ENCODE measurements at regions not wholly inside any gene's neighbourhood (a gene's known extent, or its start where the extent isn't known, plus 50 kb on each side); places are given as distances from the start of the nearest gene placed in this dataset.

GRCh38 chr13:104372095-104372655 lies 1306.0 kb upstream of the SLC10A2 start:
- TF ChIP-seq SETDB1 (IDR thresholded peaks at IDR 0.05; ENCODE audit: insufficient read length, low read length) (no peak), ZNF561 (tag by site-specific recombination; IDR thresholded peaks at IDR 0.05; ENCODE audit: borderline replicate concordance) (no peak), TCF7L2 (IDR thresholded peaks at IDR 0.05; ENCODE audit: borderline replicate concordance, low read depth, low read length) (no peak), ZNF692 (tag by site-specific recombination; IDR thresholded peaks at IDR 0.05) (no peak), ZNF654 (tag by site-specific recombination; IDR thresholded peaks at IDR 0.05; ENCODE audit: low read depth) (no peak), ZNF140 (tag by site-specific recombination; IDR thresholded peaks at IDR 0.05) (no peak), ZNF274 (IDR thresholded peaks at IDR 0.05; ENCODE audit: low read length) (no peak), ZNF274 (tag by site-specific recombination; IDR thresholded peaks at IDR 0.05; ENCODE audit: borderline replicate concordance) (no peak), BCL11A (tag by site-specific recombination; IDR thresholded peaks at IDR 0.05; ENCODE audit: low read depth) (no peak), ZBTB8A (tag by site-specific recombination; IDR thresholded peaks at IDR 0.05) (no peak), ZNF302 (tag by site-specific recombination; IDR thresholded peaks at IDR 0.05; ENCODE audit: low read depth) (no peak)
- Histone ChIP-seq H3K27ac (ENCODE audit: extremely low read depth, low read depth, low read length) (no peak overlapping the region), H3K36me3 (ENCODE audit: control insufficient read depth in 2 of 2, insufficient read depth in 1 of 2, low read length in 2 of 2) (no peaks in the 10 kb centered on the region), H3K9me3 (ENCODE audit: control insufficient read depth, insufficient read depth, low read depth, low read length) (no peaks in the 10 kb centered on the region), H3K4me1 (ENCODE audit: control insufficient read depth, insufficient read depth, low read length) (no peaks in the 10 kb centered on the region; the same call in 1 of the 2 replicates), H3K4me3 (ENCODE audit: low read depth, low read length) (no peak overlapping the region)
- CTCF ChIA-PET = no interaction called here
- POLR2A ChIA-PET = no interaction called here

- Histone ChIP-seq H3K4me3 (ENCODE audit: low read depth, low read length) (no peak overlapping the region), H3K4me1 (ENCODE audit: control insufficient read depth, insufficient read depth, low read length) (no peaks in the 10 kb centered on the region), H3K27ac (ENCODE audit: extremely low read depth, low read depth, low read length) (no peak overlapping the region), H3K36me3 (ENCODE audit: control insufficient read depth in 2 of 2, insufficient read depth in 1 of 2, low read length in 2 of 2) (no peaks in the 10 kb centered on the region), H3K9me3 (ENCODE audit: control insufficient read depth, insufficient read depth, low read depth, low read length) (no peaks in the 10 kb centered on the region)
- no peak for TF ChIP-seq ZNF19 (tag by site-specific recombination; IDR thresholded peaks at IDR 0.05; ENCODE audit: low read depth)
- no peak for TF ChIP-seq GLI4 (tag by site-specific recombination; IDR thresholded peaks at IDR 0.05)
- TF ChIP-seq ZNF621 (tag by site-specific recombination; IDR thresholded peaks at IDR 0.05) = no peak
- TF ChIP-seq GLI2 (tag by site-specific recombination; IDR thresholded peaks at IDR 0.05; ENCODE audit: borderline replicate concordance, low read depth) = no peak
- TF ChIP-seq ZNF629 (tag by site-specific recombination; IDR thresholded peaks at IDR 0.05) = no peak
- no peak for TF ChIP-seq SCRT1 (tag by site-specific recombination; IDR thresholded peaks at IDR 0.05; ENCODE audit: borderline replicate concordance)
- TF ChIP-seq ZNF423 (tag by site-specific recombination; IDR thresholded peaks at IDR 0.05) = no peak
- TF ChIP-seq ZNF610 (tag by site-specific recombination; IDR thresholded peaks at IDR 0.05; ENCODE audit: borderline replicate concordance) = no peak
- TF ChIP-seq ZNF362 (tag by site-specific recombination; IDR thresholded peaks at IDR 0.05) = no peak
- TF ChIP-seq ZNF324 (tag by site-specific recombination; IDR thresholded peaks at IDR 0.05) = no peak
- no peak for TF ChIP-seq ZNF24 (tag by site-specific recombination; IDR thresholded peaks at IDR 0.05)
- CTCF ChIA-PET = interaction anchor here (0.5 kb wide), 1 partner anchor 9 kb away, joined by 4 read pairs; no protein-coding TSS in a partner anchor
- POLR2A ChIA-PET = no interaction called here
Measured at GRCh38 chr13:104365430-104365829, 1299.2 kb upstream of the SLC10A2 start.
